ENCODE measurements at regions not wholly inside any gene's neighbourhood (a gene's known extent, or its start where the extent isn't known, plus 50 kb on each side); places are given as distances from the start of the nearest gene placed in this dataset.

DNA sequence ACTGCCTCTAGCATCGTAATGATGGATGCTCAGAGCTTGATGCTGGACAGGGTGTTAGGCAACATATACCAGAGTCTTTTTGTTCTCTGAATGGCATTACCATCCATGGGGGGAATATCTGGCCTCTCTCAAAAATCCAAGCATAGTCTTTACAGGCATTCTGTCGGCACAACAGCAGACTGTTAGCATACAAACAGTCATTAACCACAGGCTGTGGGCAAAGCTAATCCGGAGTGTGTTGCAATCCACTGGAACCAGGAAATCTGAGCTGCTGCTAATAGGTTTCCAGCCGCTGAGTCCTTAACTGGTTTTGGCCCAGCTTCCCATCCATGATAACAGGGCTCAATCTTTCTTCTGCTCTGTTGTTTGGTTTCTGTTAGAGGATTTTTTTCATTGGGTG is 371.9 kb downstream of the HS3ST3B1 start:
- TF ChIP-seq, protein P1, sequence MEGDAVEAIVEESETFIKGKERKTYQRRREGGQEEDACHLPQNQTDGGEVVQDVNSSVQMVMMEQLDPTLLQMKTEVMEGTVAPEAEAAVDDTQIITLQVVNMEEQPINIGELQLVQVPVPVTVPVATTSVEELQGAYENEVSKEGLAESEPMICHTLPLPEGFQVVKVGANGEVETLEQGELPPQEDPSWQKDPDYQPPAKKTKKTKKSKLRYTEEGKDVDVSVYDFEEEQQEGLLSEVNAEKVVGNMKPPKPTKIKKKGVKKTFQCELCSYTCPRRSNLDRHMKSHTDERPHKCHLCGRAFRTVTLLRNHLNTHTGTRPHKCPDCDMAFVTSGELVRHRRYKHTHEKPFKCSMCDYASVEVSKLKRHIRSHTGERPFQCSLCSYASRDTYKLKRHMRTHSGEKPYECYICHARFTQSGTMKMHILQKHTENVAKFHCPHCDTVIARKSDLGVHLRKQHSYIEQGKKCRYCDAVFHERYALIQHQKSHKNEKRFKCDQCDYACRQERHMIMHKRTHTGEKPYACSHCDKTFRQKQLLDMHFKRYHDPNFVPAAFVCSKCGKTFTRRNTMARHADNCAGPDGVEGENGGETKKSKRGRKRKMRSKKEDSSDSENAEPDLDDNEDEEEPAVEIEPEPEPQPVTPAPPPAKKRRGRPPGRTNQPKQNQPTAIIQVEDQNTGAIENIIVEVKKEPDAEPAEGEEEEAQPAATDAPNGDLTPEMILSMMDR (IDR thresholded peaks at IDR 0.05) = no peak
- no peak for TF ChIP-seq POLR2A (IDR thresholded peaks at IDR 0.05)

Data from right lobe of liver (tissue), 4 donors.